SK-N-SH (cell line): ENCODE measurements at regions not wholly inside any gene's neighbourhood (a gene's known extent, or its start where the extent isn't known, plus 50 kb on each side); places are given as distances from the start of the nearest gene placed in this dataset.

Source experiments
- EP300 ChIP-seq, 2 experiments: IDR thresholded peaks; 2 replicates each; pipeline versions ENCODE4 v1.4.0 to v1.6.1; 2012; ENCODE audit warnings: borderline replicate concordance in 1 of 2, low read depth in 1 of 2, low read length in 1 of 2
- MXI1 ChIP-seq: IDR thresholded peaks from 2 replicates; pipeline ENCODE4 v1.6.1; 2012; ENCODE audit warnings: mild to moderate bottlenecking, low read depth, low read length, improper control_type of control experiment
- YY1 ChIP-seq: IDR thresholded peaks from 2 replicates; pipeline ENCODE4 v1.4.0; 2012; ENCODE audit warnings: low read depth, mild to moderate bottlenecking
- TF ChIP-seq, protein P1 (sequence below): fragments of 200-600 bp; sonication (generic); IDR thresholded peaks from 2 replicates; pipeline ENCODE4 v1.6.1; 2017; ENCODE audit warnings: antibody characterized with exemption, mild to moderate bottlenecking, moderate library complexity

DNA sequence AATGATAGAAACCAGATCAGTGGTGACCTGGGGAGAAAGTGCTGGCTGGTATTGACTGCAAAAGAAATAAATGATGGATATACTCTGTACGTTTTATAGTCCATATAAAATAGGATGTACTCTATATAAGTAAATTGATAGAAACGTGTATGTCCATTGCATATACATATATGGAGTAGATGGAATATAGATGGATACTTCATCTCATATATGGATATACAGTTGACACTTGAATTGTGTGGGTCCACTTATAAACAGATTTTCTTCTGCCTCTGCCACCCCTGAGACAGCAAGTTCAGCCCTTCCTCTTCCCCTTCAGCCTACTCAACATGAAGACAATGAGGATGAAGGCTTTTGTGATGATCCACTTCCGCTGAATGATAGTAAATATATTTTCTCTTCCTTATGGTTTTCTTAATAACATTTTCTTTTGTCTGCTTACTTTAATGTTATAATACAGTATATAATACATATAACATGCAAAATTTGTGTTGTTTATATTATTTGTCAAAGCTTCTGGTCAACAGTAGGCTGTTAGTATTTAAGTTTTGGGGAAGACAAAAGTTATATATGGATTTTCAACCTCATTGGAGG lies 76.1 kb upstream of the MYCN start:
- TF ChIP-seq YY1 (no peak), EP300 (IDR thresholded peaks at IDR 0.05; ENCODE audit: borderline replicate concordance in 1 of 2, low read depth in 1 of 2, low read length in 1 of 2) (no peak), MXI1 (no peak)
- TF ChIP-seq, protein P1, sequence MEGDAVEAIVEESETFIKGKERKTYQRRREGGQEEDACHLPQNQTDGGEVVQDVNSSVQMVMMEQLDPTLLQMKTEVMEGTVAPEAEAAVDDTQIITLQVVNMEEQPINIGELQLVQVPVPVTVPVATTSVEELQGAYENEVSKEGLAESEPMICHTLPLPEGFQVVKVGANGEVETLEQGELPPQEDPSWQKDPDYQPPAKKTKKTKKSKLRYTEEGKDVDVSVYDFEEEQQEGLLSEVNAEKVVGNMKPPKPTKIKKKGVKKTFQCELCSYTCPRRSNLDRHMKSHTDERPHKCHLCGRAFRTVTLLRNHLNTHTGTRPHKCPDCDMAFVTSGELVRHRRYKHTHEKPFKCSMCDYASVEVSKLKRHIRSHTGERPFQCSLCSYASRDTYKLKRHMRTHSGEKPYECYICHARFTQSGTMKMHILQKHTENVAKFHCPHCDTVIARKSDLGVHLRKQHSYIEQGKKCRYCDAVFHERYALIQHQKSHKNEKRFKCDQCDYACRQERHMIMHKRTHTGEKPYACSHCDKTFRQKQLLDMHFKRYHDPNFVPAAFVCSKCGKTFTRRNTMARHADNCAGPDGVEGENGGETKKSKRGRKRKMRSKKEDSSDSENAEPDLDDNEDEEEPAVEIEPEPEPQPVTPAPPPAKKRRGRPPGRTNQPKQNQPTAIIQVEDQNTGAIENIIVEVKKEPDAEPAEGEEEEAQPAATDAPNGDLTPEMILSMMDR, result no peak
